ENCODE measurements at regions not wholly inside any gene's neighbourhood (a gene's known extent, or its start where the extent isn't known, plus 50 kb on each side); places are given as distances from the start of the nearest gene placed in this dataset.

GRCh38 chr6:20331625-20332024 is 70.1 kb upstream of the E2F3 start:
- Histone ChIP-seq H3K4me1 (ENCODE audit: control insufficient read depth, extremely low read depth, insufficient read depth, low read length) (no peaks in the 10 kb centered on the region), H4K20me1 (ENCODE audit: control insufficient read depth, extremely low read depth, insufficient read depth, low read length) (no peaks in the 10 kb centered on the region), H3K4me3 (ENCODE audit: control insufficient read depth in 2 of 3, extremely low read depth in 1 of 3, insufficient read depth in 2 of 3, low read depth in 1 of 3, low read length in 3 of 3) (no peak overlapping the region), H3K79me2 (ENCODE audit: control insufficient read depth, insufficient read depth, low read length) (no peaks in the 10 kb centered on the region), H3K9ac (ENCODE audit: control insufficient read depth, extremely low read depth, insufficient read depth, low read length) (no peak overlapping the region), H3K4me2 (ENCODE audit: control insufficient read depth, extremely low read depth, insufficient read depth, low read depth, low read length) (no peak overlapping the region), H3K36me3 (ENCODE audit: control insufficient read depth in 2 of 2, extremely low read depth in 1 of 2, insufficient read depth in 2 of 2, low read length in 2 of 2) (no peaks in the 10 kb centered on the region), H3K9me3 (ENCODE audit: control insufficient read depth, low read depth, low read length) (no peaks in the 10 kb centered on the region), H3K27me3 (ENCODE audit: control insufficient read depth, extremely low read depth, insufficient read depth, low read length) (peaks cover 3% of the 10 kb centered on the region), H3K9me1 (ENCODE audit: control insufficient read depth, extremely low read depth, insufficient read depth, low read length) (no peaks in the 10 kb centered on the region), H3K27ac (ENCODE audit: control insufficient read depth, insufficient read depth, low read length) (no peak overlapping the region), H2AFZ (ENCODE audit: control insufficient read depth, low read length) (no peak overlapping the region)
- TF ChIP-seq CTCF (optimal IDR thresholded peaks at IDR 0.05 in 1 of 3, IDR thresholded peaks at IDR 0.05 in 1 of 3, conservative IDR thresholded peaks at IDR 0.05 in 1 of 3; ENCODE audit: extremely low read depth in 1 of 3, insufficient read depth in 2 of 3, low read length in 3 of 3) (no peak), EZH2 (IDR thresholded peaks at IDR 0.05; ENCODE audit: low read length) (no peak)
- FAIRE-seq (no peak), DNase-seq (ENCODE audit: low read depth, low spot score) (no peak)
- dilution Hi-C loops (cut with MboI; ENCODE audit: extremely low pct_ligation_motif_present, low sequenced_read_pairs), result no loop called here

GRCh38 chr6:20332441-20333006 is 69.2 kb upstream of the E2F3 start:
- Histone ChIP-seq H3K9ac (ENCODE audit: control insufficient read depth, extremely low read depth, insufficient read depth, low read length) (no peak overlapping the region), H3K4me3 (ENCODE audit: control insufficient read depth in 2 of 3, extremely low read depth in 1 of 3, insufficient read depth in 2 of 3, low read depth in 1 of 3, low read length in 3 of 3) (no peak overlapping the region), H3K9me3 (ENCODE audit: control insufficient read depth, low read depth, low read length) (no peaks in the 10 kb centered on the region), H3K36me3 (ENCODE audit: control insufficient read depth in 2 of 2, extremely low read depth in 1 of 2, insufficient read depth in 2 of 2, low read length in 2 of 2) (no peaks in the 10 kb centered on the region), H3K4me1 (ENCODE audit: control insufficient read depth, extremely low read depth, insufficient read depth, low read length) (no peaks in the 10 kb centered on the region), H3K27ac (ENCODE audit: control insufficient read depth, insufficient read depth, low read length) (no peak overlapping the region), H3K79me2 (ENCODE audit: control insufficient read depth, insufficient read depth, low read length) (no peaks in the 10 kb centered on the region), H3K9me1 (ENCODE audit: control insufficient read depth, extremely low read depth, insufficient read depth, low read length) (no peaks in the 10 kb centered on the region), H3K27me3 (ENCODE audit: control insufficient read depth, extremely low read depth, insufficient read depth, low read length) (peaks cover 3% of the 10 kb centered on the region), H3K4me2 (ENCODE audit: control insufficient read depth, extremely low read depth, insufficient read depth, low read depth, low read length) (no peak overlapping the region), H4K20me1 (ENCODE audit: control insufficient read depth, extremely low read depth, insufficient read depth, low read length) (no peaks in the 10 kb centered on the region), H2AFZ (ENCODE audit: control insufficient read depth, low read length) (no peak overlapping the region)
- no peak for DNase-seq (ENCODE audit: low read depth, low spot score)
- FAIRE-seq, result no peak
- dilution Hi-C loops (cut with MboI; ENCODE audit: extremely low pct_ligation_motif_present, low sequenced_read_pairs), result no loop called here
- TF ChIP-seq CTCF (optimal IDR thresholded peaks at IDR 0.05 in 1 of 3, IDR thresholded peaks at IDR 0.05 in 1 of 3, conservative IDR thresholded peaks at IDR 0.05 in 1 of 3; ENCODE audit: extremely low read depth in 1 of 3, insufficient read depth in 2 of 3, low read length in 3 of 3), result no peak
- no peak for TF ChIP-seq EZH2 (IDR thresholded peaks at IDR 0.05; ENCODE audit: low read length)
